T-helper 2 cell treated with Interferon-gamma antibody and Interleukin-4, amounts not matched to agents 100 ng/mL and 5 ng/mL, for 36 hours (primary cell): ENCODE measurements at regions not wholly inside any gene's neighbourhood (a gene's known extent, or its start where the extent isn't known, plus 50 kb on each side); places are given as distances from the start of the nearest gene placed in this dataset.

ENCODE experiments used
- intact Hi-C: fragments of 100-400 bp; cut with micrococcal nuclease; formaldehyde crosslinking; loops from one replicate; pipeline ENCODE4 v1.15.1; 2023

DNA sequence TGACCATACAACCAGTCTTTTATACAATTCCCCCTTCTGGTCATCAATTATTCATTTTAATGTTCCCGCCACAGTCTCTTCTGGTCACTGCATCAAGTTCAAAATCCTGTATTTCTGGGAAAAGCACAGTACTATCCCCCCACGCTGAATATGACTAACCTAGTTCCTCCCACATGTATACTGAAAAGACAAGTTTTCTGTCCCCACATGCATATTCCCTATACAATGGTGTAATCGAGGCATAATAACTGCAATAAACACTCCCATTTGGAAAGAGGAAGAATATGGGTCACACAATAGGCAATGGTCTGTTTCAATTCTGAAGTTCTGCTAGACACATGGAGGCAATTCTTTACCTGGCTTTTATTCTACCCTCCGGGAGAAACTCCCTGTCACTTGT lies 344.9 kb downstream of the EFNA5 start:
- intact Hi-C loops: no loop called here

DNA sequence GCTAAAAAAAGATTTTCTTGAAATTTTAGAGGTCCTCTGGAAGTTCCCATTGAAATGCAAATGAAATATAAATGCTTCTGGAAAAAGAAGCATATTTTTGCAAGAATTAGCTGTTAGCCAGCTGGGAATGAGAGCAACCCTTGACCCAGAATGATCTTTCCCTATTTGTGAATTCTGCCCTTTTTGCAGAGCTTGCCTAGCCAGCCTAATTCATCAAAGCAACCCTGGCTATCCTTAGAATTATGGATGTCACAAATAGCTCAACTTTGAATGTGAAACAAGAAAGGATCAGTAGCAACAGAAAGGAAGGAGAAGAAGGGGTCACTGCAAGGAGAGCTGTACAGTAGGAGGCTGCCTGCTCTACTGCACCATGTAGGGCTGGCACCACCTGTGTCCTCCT lies 345.9 kb downstream of the EFNA5 start:
- intact Hi-C loops: no loop called here

DNA sequence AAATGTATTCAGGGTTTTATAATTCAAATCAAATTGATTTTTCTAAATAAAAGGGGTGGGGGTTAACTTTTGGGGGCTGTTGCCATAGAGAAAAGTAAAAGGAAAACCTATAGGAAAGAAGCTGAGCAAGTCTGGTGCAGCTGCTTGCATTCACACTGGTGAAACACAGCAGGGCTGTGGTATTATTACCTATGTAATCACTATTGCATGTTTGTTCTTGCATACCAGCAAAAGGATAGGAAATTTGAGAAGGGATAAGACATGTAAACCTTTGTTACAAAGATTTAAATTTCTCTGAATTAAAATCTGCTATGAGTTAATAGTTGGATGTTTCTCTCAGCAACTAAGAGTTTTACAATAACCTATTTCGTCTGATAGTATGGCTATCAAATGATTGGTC lies 346.7 kb downstream of the EFNA5 start:
- intact Hi-C loops: no loop called here

DNA sequence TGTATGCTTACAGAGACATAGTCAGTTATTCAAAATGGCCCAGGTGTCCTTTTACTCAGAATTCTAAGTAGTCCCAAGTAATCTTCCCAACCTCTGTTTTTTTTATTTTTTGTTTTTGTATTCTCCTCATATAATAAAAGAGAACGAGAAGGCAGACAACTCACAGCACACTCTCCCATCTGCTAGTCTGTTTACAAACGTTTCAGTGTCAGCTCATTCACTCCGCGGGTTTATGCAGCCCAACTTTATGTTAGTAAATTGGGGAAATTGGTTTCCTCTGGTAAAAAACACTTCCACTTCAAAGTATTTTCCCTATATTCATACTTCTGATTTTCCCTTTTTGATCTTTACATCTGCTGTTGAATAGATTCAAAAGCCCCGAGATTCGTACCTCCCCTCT lies 347.2 kb downstream of the EFNA5 start:
- intact Hi-C loops: no loop called here

DNA sequence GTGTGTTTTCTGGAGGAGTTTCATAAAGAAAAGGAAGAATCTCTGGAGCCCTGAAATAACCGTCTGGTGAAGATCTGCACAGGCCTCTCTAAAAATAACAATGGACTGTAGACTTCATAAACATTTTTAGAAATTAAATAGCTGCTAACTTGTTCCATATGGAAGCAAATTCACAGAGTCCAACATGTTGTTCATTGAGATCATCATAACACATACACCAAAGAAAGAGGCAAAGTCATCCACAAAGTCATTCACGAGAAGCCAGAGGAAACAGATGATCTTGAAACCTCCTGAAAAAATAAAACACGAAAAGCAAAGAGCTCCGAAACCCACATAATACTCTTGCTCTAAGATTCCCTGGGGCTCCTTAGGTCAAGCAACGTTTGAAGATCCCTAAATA lies 347.8 kb downstream of the EFNA5 start:
- intact Hi-C loops: no loop called here

DNA sequence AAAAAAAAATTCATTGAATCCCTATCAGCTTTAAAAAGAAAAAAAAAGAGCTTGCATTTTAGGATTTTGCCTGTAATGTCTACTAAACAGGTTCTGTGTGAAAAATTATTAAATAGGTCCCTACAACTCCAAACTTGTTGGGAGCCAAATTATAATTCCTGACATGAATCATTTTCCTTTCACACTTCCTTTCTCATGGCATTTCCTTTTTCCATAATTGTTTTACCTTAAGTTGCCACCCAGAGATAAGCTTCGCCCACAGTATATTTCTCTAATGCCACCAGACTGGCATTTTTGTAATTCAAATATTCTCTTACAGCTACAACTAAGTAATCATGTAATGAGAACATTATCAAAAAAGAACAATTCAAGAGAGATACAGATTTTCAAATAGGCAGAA lies 348.8 kb downstream of the EFNA5 start:
- intact Hi-C loops: no loop called here

DNA sequence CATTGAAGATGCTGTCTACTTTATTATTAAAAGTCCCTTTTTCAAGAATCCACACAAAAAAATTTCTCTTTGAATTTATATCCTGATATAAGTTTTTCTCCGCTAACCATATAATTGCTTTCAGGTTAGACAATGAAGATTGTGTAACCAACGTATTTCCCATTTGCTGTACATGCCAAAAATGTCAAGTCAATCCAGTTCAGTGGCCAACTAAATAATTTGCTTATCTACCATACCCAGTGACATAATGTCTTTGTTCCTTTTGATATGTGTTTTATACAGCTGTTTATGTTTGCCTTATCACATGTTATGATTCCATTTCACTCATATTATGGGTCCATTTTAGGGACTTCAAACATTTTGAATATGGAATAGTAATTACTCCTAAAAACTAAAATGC lies 349.9 kb downstream of the EFNA5 start:
- intact Hi-C loops: no loop called here

DNA sequence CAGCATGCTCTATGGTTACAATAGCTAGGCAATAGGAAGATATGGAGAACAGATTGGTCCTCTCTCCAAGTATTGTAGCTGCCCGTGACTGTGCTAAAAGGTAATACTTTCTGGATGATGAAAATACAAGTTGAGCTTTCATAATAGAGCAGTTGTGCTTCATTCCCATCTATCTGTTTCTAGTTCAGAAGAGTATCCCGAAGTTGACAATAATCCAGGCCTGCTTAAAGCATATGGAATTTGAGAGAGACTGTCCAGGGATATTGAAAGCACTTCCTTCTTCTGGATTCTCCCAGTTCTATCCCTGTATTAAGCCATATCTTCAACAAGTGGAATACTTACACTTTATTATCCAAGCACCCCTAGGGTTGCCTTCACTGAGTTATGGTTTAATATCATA lies 350.4 kb downstream of the EFNA5 start:
- intact Hi-C loops: no loop called here

DNA sequence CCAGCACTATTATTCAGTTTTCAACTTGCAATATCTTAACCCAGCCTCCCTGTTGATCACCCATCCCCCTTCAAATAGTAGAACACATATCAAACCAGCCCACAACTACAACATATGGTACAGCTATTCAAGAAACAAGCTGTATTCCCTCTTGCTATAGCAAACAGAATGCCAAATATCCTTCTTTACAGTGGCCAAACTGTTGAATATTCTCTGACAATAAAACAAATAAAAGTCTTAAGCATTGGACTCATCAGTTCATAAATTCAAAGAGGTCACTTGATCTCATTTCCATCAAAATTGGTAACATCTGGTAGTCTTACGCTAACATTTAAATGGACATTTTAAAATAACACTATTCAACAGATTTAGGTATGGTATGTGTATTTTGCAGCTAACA lies 350.8 kb downstream of the EFNA5 start:
- intact Hi-C loops: no loop called here

DNA sequence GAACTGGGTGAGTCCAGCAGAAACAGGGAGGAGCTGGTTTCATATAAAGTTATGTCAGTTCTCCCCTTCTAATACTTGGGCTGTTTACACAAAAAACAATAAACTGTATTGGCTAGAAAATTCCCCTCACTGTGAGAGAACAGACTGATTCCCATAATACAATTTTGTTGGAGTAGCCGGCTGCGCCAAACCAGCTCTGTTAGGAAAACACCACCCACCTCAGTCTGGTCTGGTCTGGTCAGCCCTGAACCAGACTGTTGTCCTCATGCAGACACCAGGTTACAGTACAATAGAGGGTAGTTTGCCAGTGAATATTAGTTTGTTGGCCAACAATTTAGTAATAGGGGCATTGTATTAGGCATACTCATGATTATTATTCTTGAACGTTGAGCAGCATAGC lies 356.4 kb downstream of the EFNA5 start:
- intact Hi-C loops: no loop called here

DNA sequence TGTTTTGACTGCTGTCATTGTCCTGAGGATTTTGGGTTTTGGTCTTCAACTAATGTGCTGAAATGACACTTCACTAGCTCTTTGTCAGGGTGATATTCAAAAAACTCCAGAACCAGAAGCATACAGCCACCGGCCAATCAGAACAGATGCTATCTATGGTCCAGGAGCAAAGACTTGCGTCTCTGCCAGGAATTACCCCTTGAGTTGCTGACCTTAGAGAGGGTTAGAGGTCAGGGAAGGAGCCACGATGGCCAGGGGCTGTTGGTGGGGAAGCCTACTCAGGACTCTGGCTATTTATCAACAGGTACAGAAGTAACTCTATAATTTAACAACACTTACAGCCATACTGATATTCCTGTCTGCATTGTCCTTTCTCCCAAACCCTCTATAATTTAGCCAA lies 356.8 kb downstream of the EFNA5 start:
- intact Hi-C loops: no loop called here

DNA sequence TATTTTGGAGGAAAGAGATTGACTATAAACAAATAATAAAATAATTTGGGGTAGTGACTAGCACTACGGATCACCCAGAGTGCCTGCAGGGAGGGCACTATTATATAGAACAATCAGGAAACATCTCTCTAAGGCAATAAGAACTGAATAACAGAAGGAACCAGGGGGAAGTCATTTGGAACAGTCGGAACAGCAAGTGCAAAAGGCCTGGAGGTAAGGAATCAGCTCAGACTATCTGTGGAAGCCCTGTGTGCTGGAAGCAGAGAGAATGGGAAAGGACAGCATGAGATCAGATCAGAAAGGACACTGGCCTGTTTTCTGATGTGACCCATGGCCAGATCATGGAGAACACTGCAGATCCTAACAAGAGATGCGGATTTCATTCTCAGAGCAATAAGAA lies 357.6 kb downstream of the EFNA5 start:
- intact Hi-C loops: no loop called here

DNA sequence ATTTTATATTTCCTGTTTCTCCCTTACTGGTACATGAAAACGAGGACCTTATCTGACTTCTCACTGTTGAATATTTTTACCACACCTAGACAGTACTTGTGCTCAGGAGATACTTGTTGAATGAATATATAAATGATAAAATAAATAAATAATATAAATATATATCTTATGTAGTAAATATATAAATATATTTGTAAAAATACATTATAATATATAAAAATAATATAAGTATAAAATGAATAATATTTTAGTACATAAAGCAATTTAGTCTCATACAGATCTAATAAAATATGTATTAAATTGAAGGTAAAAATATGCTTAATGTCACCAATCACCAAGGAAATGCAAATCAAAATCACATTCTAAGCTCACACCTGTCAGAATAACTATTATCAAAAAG lies 360.6 kb downstream of the EFNA5 start:
- intact Hi-C loops: no loop called here

DNA sequence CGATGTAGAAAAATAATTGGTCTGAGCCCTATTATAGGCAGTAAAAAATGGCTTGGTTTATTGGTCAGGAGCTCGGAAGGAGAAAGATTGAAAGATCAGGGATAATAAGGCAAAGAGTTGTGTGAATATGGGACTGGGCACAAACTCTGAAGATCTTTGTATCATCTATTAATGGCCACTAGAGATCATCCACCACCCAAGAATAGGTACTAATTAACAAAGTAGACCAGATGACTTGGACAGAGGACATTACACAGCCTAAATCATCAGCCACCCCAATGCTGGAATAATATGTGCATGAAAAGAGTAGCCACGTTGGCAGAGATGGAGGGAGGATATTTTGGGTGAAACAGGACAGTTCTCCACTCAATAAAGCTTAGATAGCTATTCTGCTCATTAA lies 364.1 kb downstream of the EFNA5 start:
- intact Hi-C loops: no loop called here

DNA sequence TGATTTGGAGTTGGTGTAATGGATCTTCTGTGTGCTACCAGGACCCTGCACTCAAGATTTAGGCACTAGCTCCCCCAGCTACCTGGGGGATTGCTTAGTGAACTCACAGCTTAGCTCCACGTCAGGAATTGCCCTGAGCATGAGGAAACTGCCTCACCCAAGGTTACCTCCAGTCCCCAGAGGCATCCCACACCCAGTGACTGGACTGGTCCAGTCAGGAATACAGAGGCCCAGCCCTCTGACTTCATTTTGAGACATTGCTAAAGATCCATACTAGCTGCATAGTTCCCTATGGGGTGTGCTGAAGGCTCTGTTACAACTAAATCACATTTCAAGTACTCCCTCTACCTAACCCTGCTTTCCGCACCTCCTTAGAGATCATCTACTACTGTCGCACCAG lies 364.7 kb downstream of the EFNA5 start:
- intact Hi-C loops: no loop called here

DNA sequence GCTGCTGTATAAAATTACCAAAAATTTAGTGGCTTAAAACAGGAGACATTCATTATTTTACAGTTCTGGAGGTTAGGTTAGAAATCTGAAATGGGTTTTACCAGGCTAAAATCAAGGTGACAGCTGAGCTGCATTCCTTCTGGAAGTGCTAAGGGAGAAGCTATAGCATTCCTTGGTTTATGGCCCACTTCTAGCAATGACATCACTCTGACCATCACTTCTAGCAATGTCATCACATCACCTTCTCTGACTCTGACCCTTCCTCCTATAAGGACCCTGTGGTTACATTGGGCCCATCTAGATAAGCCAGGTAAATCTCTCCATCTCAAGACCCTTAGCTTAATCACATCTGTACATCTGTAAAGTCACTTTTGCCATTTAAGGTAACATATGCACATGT lies 366.1 kb downstream of the EFNA5 start:
- intact Hi-C loops: no loop called here

DNA sequence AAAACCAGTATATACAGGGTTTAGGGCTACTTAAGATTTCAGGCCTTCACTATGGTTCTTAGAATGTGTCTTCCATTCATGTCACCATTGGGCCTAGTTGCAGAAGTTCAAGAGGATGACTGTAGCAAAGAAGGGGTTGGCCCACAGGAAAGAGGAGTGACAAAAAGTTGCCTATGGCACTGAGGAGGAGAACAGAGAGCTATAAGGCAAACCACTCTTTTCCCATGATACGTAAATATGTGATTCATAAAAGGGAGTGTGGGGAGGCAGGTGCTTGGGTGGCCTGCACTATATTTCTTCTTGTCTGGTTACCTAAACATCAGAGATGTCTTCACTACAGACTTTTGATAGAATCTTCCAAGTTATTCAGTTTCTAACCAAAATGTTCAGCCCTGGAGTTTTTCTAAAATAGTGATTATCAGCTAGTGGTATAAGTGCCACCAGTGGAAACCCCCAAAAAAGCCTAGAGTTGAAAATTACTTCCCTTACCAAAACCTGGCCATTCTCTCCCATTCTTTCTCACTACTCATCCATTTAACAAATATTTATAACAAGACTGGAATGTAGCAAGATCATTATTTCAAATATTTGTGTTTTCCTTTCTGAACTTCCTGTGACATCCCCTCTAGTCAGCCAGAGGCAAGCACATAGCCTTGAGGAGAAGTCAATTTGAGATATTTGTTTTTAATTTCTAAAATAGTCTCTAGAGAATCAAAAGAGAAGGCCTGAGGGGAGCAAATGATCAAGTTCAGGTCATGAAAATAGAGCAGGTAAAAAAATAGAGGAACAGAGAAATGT lies 367.4 kb downstream of the EFNA5 start:
- intact Hi-C loops: no loop called here

DNA sequence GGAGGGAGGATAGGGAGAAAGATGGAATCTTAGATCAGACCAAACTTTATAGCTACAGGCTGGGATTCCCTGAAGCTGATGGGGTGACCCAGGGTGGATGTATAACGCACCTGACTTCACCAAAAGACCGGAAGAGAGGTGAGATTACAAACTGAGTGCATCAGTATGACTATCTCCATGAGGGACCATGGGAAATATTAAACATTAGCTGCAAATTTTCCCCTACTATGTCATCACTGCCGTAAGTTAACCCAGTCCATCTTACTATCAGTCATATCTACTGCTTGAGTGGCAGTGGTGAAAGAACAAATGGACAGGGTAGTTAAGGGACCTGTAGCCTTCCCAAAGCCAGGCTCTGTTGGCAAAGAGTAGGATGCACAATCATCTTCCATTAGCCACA lies 368.3 kb downstream of the EFNA5 start:
- intact Hi-C loops: no loop called here

DNA sequence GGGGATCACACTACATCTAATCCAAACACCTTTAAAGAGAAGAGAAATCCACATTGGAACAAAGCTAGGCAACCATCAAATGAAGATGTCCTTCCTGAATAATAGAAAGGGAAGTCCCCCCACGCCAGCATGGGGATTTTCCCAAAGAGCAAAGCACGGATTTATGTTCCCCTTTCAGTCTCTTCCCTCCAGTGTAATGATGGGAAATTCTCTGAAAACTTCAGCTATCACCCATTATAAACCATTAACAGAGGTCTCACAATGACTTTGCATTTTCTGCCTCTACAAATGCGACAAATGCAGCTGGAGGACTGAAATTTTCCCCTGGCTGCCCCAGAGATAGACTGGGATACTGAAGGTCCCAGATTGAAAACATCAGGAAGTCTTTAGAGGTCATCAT lies 368.7 kb downstream of the EFNA5 start:
- intact Hi-C loops: no loop called here

DNA sequence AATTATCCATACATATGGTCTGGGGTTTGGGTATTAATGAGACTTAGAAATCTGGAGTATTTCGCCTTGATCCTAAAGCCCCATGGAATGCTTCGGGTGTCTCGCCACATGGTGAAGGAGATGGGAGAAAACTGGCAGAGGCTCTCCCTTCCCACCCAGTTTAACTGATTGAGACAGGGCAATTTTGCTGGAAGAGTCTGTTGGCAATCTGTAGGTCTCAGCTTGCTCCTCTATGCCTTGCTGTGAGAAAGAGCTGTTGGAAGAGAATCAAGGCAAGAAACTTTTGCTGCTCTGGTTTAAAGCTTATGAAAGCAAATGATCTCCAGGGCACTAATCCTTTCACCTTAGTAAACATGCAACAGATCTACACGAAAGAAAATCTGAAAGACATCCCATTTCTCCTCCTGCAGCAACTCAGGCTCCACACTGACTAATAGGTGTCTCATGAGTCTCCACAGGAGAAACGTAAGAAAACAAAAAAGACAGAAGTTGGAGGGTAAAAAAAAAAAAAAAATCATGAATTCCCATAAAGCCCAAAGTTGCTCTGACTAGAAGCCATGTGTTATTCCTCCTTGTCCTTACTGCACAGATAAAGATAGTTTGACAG lies 369.9 kb downstream of the EFNA5 start:
- intact Hi-C loops: no loop called here

DNA sequence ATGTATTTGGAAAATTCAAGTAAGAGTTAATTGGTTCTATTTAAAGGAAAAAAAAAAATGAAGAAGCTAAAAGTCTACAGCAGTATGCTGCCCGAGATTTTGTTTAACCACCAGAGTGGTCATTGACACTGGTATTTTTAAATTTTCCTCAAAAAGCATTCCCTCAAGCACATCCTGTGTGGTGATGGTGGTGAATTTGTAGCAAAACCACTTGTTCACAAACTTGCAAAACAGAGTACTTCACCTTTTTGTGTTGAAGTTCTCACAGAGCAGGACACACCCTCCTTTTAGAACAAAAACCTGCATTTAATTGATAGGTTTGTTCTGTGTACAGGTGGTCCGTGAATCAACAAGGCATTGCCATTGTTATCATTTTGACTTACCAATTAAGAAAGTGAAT lies 374.2 kb downstream of the EFNA5 start:
- intact Hi-C loops: no loop called here

DNA sequence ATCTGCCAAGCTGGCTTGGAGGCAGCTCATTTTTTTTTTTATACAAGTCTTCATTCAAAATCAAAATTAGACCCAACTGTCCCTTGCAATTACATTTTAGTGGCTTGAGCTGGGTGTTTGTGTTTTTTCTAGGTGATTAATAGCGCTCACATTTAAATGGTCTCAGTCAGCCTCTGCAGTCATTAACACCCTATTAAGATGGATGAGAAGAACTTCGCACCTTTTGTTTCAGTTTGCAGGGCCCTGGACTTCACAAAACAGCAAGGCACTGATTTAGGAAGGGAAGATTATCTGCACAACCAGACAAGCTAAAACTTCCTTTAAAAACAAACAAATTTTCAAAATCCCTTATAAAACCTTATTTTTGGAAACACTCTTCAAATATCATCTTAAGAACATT lies 374.8 kb downstream of the EFNA5 start:
- intact Hi-C loops: no loop called here

DNA sequence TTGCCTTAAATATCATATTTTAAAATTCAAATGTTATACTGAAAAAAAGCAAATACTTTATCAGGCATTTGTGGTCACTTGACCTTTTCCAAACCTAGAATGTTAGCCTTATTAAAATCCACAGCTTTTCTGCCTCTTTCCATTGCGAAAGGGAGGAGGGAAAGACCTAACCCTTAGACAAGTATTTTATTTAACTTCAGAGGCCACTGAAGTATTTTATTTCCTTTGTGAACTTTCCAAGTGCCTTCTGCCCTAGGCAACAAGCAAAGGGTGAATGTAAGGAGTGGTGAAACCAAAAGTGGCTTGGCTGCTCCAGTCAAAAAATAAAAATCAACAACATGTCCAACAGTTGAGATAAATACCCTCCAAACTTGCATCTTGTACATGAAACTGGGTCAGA lies 376.1 kb downstream of the EFNA5 start:
- intact Hi-C loops: no loop called here

DNA sequence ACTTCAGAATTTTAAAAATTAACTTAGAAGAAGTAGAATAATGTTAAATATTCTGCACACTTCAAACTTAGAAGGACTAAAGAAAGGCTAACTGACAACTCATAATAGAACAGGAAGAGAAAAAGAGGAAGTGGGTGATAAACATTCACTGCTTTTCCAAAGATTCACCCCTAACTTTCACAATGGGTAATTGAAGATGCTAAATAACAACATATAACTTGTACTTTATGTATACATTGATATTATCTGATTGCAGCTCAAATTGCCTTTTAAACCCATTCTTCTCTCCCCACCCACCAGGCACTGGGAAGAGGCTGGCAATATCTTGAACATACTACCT lies 376.6 kb downstream of the EFNA5 start:
- intact Hi-C loops: no loop called here
